Tibial artery (tissue), 4 donors: ENCODE measurements at regions not wholly inside any gene's neighbourhood (a gene's known extent, or its start where the extent isn't known, plus 50 kb on each side); places are given as distances from the start of the nearest gene placed in this dataset.

Experiments
- DNase-seq, 2 donors: peaks; one replicate each; pipeline ENCODE4 v3.0.0-alpha.2; 2019
- H3K27ac ChIP-seq, 2 donors: fragments of 200-600 bp; sonication (generic) in 1 of 2; 1 replicate in 1 of 2; 2 replicates in 1 of 2; pipeline ENCODE4 v1.5.1; 2018 to 2019; ENCODE audit warnings: mild to moderate bottlenecking in 1 of 2
- H3K27me3 ChIP-seq, 2 donors: fragments of 200-600 bp; sonication (generic) in 1 of 2; one replicate each; pipeline versions ENCODE4 v1.5.1 to v1.6.0; 2016 to 2019
- H3K36me3 ChIP-seq, 3 donors: fragments of 200-600 bp; sonication (generic) in 2 of 3; one replicate each; pipeline ENCODE4 v1.5.1; 2016 to 2019; ENCODE audit warnings: mild to moderate bottlenecking in 2 of 3
- H3K4me1 ChIP-seq, 4 donors: fragments of 200-600 bp; sonication (generic) in 2 of 4; 1 replicate in 3 of 4; 2 replicates in 1 of 4; pipeline ENCODE4 v1.5.1; 2016 to 2019
- H3K4me3 ChIP-seq, 2 donors: fragments of 200-600 bp; sonication (generic) in 1 of 2; 1 replicate in 1 of 2; 2 replicates in 1 of 2; pipeline ENCODE4 v1.5.1; 2018 to 2019; ENCODE audit warnings: mild to moderate bottlenecking in 2 of 2
- H3K9me3 ChIP-seq, 3 donors: fragments of 200-600 bp; sonication (generic) in 1 of 3; one replicate each; pipeline ENCODE4 v1.5.1; 2016 to 2019
- intact Hi-C: fragments of 100-400 bp; cut with DNase I; formaldehyde crosslinking; loops from one replicate; pipeline ENCODE4 v1.15.0; 2023; ENCODE audit warnings: low total_unique reads
- TF ChIP-seq, protein P1 (sequence below), 2 experiments: fragments of 200-600 bp in 1 of 2; fragments of 450-650 bp in 1 of 2; IDR thresholded peaks; one replicate each; pipeline ENCODE4 v1.5.1; 2017 to 2019; ENCODE audit warnings: antibody characterized with exemption in 2 of 2, mild to moderate bottlenecking in 1 of 2, moderate library complexity in 1 of 2

DNA sequence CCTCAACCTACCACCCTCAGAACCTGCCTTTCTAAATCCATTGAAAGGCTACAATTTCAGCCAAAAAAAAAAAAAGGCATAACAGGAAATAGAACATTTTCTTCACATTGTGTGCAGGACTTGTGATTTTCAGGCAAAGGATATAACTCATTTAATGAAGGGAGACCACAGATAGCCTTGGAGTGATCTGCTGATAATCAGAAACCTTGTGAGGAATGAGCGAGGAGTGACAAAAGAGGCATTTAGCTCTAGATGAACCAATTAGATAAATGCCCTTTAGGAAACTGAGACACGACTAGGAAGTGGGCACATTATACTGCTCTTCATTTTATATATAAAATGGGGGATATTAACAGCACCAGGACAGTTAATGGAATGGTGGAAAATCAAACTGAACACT, 216.5 kb upstream of the GRIA4 start:
- intact Hi-C loops: no loop called here
- Histone ChIP-seq H3K4me3 (no peak overlapping the region), H3K9me3 (no peaks in the 10 kb centered on the region), H3K27ac (no peak overlapping the region), H3K4me1 (no peaks in the 10 kb centered on the region), H3K36me3 (no peaks in the 10 kb centered on the region), H3K27me3 (no peaks in the 10 kb centered on the region)
- TF ChIP-seq, protein P1, sequence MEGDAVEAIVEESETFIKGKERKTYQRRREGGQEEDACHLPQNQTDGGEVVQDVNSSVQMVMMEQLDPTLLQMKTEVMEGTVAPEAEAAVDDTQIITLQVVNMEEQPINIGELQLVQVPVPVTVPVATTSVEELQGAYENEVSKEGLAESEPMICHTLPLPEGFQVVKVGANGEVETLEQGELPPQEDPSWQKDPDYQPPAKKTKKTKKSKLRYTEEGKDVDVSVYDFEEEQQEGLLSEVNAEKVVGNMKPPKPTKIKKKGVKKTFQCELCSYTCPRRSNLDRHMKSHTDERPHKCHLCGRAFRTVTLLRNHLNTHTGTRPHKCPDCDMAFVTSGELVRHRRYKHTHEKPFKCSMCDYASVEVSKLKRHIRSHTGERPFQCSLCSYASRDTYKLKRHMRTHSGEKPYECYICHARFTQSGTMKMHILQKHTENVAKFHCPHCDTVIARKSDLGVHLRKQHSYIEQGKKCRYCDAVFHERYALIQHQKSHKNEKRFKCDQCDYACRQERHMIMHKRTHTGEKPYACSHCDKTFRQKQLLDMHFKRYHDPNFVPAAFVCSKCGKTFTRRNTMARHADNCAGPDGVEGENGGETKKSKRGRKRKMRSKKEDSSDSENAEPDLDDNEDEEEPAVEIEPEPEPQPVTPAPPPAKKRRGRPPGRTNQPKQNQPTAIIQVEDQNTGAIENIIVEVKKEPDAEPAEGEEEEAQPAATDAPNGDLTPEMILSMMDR (IDR thresholded peaks at IDR 0.05): no peak
- no peak for DNase-seq

DNA sequence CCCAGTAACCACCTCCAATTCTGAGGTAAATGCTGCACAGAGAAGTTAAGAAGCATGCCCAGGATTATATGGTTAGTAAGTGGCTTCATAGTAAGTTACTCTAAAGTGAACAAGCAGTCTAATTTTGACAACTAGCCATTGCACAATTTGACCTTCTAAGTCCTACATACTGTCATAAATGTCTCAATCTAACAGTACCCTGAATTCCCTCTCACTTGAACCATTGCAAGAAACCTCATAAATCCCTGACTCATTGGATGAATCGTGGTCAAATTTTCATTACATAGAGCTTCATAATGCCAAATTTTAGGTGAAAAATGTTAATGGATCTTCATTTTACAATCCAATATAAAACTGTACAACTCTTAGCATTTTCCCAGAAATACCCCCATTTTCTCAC, 217.3 kb upstream of the GRIA4 start:
- H3K27ac ChIP-seq: no peak overlapping the region
- no peak for DNase-seq
- no peaks in the 10 kb centered on the region for H3K27me3 ChIP-seq
- no peaks in the 10 kb centered on the region for H3K9me3 ChIP-seq
- no peaks in the 10 kb centered on the region for H3K4me1 ChIP-seq
- TF ChIP-seq, protein P1 (IDR thresholded peaks at IDR 0.05): no peak
- H3K36me3 ChIP-seq: no peaks in the 10 kb centered on the region
- no peak overlapping the region for H3K4me3 ChIP-seq
- intact Hi-C loops: no loop called here

- Histone ChIP-seq H3K27me3 (no peaks in the 10 kb centered on the region), H3K4me1 (no peaks in the 10 kb centered on the region), H3K4me3 (no peak overlapping the region), H3K27ac (no peak overlapping the region), H3K36me3 (no peaks in the 10 kb centered on the region), H3K9me3 (no peaks in the 10 kb centered on the region)
- TF ChIP-seq, protein P1 (IDR thresholded peaks at IDR 0.05): no peak
- intact Hi-C loops: no loop called here
- DNase-seq: no peak
Observed at GRCh38 chr11:105389952-105390351, 219.9 kb upstream of the GRIA4 start.

GRCh38 chr11:105388006-105388405, 221.9 kb upstream of the GRIA4 start:
- no peak overlapping the region for H3K4me3 ChIP-seq
- TF ChIP-seq, protein P1 (IDR thresholded peaks at IDR 0.05): no peak
- no peak overlapping the region for H3K27ac ChIP-seq
- no peaks in the 10 kb centered on the region for H3K36me3 ChIP-seq
- DNase-seq: no peak
- no peaks in the 10 kb centered on the region for H3K9me3 ChIP-seq
- no peaks in the 10 kb centered on the region for H3K4me1 ChIP-seq
- intact Hi-C loops: no loop called here
- no peaks in the 10 kb centered on the region for H3K27me3 ChIP-seq

DNA sequence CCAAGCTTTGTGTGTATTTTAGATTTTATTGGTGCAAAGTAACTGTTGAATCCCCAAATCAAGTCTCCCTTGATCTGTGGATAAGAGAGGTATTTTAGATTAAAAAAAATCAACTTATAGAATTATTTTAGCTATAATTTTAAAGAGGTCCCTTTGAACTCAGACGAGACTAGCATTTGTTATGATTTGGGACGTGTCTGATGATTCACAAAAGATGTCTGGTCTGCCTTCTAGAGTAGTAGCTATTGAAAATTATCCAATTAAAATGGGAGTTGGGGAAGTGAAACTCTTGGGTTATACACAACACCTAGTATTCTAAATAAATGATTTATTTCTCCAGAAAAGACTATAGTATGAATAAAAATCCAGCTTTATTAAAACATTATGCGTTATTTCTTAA, 227.9 kb upstream of the GRIA4 start:
- Histone ChIP-seq H3K4me1 (no peaks in the 10 kb centered on the region), H3K27ac (no peak overlapping the region), H3K9me3 (peaks cover 0 to 1% (median 0%) of the 10 kb centered on the region in 3 donors), H3K4me3 (no peak overlapping the region), H3K27me3 (no peaks in the 10 kb centered on the region), H3K36me3 (no peaks in the 10 kb centered on the region)
- TF ChIP-seq, protein P1 (IDR thresholded peaks at IDR 0.05): no peak
- intact Hi-C loops: no loop called here
- no peak for DNase-seq

DNA sequence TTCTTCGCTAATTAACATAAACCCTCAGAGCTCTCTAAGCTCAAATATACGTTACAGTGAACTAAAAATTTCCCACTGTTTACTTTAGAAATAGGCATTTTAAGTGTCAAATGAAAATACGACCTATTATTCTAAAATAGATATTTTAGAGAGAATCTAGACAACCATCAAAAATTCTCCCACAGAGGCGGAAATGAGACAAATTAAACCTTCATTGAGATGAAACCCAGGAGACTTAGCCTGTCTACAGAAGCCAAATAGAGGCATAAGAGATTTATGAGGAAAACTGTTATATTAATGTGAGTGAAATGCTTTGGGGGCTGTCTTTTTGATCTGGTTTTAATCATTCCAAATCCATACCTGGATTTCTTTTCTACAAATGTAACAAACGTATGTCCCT, 232.0 kb upstream of the GRIA4 start:
- no peaks in the 10 kb centered on the region for H3K36me3 ChIP-seq
- peaks cover 0 to 10% (median 10%) of the 10 kb centered on the region in 3 donors for H3K9me3 ChIP-seq
- intact Hi-C loops: no loop called here
- TF ChIP-seq, protein P1 (IDR thresholded peaks at IDR 0.05): no peak
- H3K27me3 ChIP-seq: no peaks in the 10 kb centered on the region
- no peak overlapping the region for H3K27ac ChIP-seq
- no peak for DNase-seq
- H3K4me1 ChIP-seq: no peaks in the 10 kb centered on the region
- H3K4me3 ChIP-seq: no peak overlapping the region
